Lower leg skin (tissue), 4 donors: ENCODE measurements at regions not wholly inside any gene's neighbourhood (a gene's known extent, or its start where the extent isn't known, plus 50 kb on each side); places are given as distances from the start of the nearest gene placed in this dataset.
"Not testable (repeated sequence)": the region's sequence is repeated elsewhere in the genome, so short reads cannot be mapped to it uniquely, and the experiment has no call there.

Source experiments
- DNase-seq, 2 donors: peaks; one replicate each; pipeline ENCODE4 v3.0.0-alpha.2; 2019; ENCODE audit warnings: low spot score in 2 of 2
- H3K4me3 ChIP-seq: fragments of 200-600 bp; sonication (generic); 2 replicates; pipeline ENCODE4 v1.5.1; 2017; ENCODE audit warnings: mild to moderate bottlenecking, low read depth; ENCODE audit not compliant: poor library complexity, severe bottlenecking
- CTCF ChIP-seq, 3 donors: fragments of 450-650 bp; IDR thresholded peaks; one replicate each; pipeline ENCODE4 v1.5.1; 2016; ENCODE audit warnings: antibody characterized with exemption in 3 of 3, mild to moderate bottlenecking in 3 of 3, moderate library complexity in 2 of 3
- POLR2A ChIP-seq, 2 donors: fragments of 450-650 bp; IDR thresholded peaks; one replicate each; pipeline ENCODE4 v1.6.1; 2016 to 2017; ENCODE audit warnings: antibody characterized with exemption in 2 of 2, mild to moderate bottlenecking in 1 of 2, moderate library complexity in 1 of 2
- WGBS, 2 donors: methylation state at CpG; one replicate each; pipeline ENCODE4 v1.1.5; 2018; 5-methylcytosine and 5-hydroxymethylcytosine counted together
- intact Hi-C: fragments of 100-400 bp; cut with DNase I; formaldehyde crosslinking; loops from one replicate; pipeline ENCODE4 v1.15.0; 2023; ENCODE audit warnings: low total_unique reads

DNA sequence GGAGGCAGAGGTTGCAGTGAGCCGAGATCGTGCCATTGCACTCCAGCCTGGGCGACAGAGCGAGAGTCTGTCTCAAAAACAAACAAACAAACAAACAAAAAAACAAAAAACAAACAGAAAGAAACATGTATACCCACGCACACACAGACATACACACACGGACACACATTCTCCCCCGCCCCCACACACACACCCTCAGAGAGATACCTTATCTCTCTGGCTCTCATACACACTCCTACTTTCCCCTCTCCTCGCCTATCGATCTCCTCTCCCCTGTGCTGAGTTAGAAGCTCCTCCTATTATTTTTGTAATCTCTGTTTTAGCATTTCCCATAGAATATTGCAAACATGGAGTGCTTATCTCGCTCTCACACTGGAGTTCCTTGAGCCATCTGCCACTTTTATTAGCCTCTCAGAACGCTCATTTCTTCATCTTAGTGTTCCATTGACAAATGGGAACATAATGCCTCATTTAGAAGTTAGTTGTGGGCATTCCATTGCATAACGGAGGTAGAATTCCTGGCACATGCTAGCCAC, 144.2 kb upstream of the CITED2 start:
- intact Hi-C loops: no loop called here
- WGBS, 2 donors: 80 to 86% methylated on average over 12 of the region's 12 CpGs
- H3K4me3 ChIP-seq: no peak overlapping the region
- no peak for DNase-seq
- TF ChIP-seq CTCF (IDR thresholded peaks at IDR 0.05) (no peak), POLR2A (IDR thresholded peaks at IDR 0.05) (no peak)

DNA sequence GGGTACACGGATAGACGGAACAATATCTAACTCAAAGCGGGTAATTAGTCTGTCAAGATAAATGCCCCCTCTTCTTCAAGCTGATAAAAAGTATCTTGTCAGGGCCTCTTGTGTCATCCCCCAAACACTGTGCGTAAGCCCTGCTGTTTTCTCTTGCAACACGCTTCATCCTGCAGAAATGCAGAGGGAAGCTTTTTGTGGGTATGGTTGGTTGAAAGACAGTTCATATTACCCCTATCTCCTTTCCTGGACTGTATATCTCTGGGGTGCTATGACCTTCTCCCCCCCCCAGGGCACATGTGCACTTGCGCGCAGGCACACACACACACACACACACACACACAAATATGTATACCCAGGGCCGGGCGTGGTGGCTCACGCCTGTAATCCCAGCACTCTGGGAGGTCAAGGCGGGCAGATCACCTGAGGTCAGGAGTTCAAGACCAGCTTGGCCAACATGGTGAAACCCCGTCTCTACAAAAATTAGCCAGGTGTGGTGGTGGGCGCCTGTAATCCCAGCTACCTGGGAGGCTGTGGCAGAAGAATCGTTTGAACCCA, 143.6 kb upstream of the CITED2 start:
- 85 to 87% methylated on average over 13 to 14 of the region's 14 CpGs for WGBS, 2 donors
- H3K4me3 ChIP-seq, intact Hi-C loops, DNase-seq: not testable (repeated sequence)

DNA sequence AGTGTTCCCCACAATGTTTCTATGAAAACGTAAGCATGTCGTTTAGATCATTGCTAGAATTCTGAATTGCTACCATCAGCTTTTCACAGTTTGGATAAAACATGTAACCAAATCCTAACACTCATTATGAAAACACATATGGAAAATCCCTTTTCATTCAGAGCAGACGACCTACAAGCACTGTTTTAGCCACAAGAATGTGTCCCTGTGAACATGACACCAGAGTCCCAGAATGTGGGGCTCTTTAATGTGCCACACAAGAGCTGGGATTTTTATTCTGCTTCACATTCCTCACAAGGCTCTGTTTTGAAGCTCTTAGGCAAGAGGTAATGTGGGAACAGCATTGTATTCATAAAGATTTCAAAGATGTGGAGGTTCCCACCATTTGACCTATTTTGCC, 141.1 kb upstream of the CITED2 start:
- H3K4me3 ChIP-seq: no peak overlapping the region
- intact Hi-C loops: no loop called here
- TF ChIP-seq POLR2A (IDR thresholded peaks at IDR 0.05) (no peak), CTCF (IDR thresholded peaks at IDR 0.05) (no peak)
- no peak for DNase-seq
- 66 to 73% methylated on average over 3 of the region's 3 CpGs for WGBS, 2 donors

GRCh38 chr6:139514819-139515218, 140.4 kb upstream of the CITED2 start:
- DNase-seq: no peak
- intact Hi-C loops: no loop called here
- WGBS, 2 donors: 68 to 77% methylated on average over 3 of the region's 3 CpGs
- TF ChIP-seq CTCF (IDR thresholded peaks at IDR 0.05): no peak
- TF ChIP-seq POLR2A (IDR thresholded peaks at IDR 0.05): no peak
- no peak overlapping the region for H3K4me3 ChIP-seq

DNA sequence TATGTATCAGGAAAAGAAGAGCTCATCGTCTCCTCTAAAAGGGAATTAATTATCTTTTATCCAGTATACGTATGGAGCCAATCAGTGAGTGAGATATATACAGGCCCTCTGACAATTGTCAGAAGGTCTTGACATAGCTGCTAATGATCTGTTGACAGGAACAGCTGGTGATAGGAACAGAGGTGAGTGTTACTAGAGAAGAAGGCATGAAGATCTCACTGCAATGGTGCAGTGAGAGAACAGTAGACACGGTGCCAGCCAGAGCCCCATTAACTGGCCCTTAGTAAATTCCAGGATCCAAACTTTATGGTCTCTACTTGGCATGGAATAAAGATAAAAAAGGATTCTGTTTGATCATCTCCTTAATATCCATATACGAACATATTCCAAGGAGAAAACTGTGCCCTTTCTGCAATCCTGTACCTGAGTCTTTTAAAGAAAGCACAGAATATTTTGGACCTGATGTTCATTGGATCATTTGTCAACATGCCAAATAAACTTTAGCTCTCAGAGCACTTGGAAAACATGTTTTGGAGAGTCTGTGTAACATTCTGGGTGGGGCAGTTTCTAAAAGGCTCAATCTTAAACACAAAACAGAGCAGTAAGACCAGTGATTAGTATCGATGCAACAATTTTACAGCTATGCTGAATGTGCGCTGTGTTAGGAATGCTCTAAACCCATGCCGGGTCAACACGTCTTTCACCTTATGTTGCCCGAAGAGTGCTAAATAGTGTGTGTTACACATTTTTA, 135.8 kb upstream of the CITED2 start:
- WGBS, 2 donors: 50 to 52% methylated on average over 9 of the region's 9 CpGs
- TF ChIP-seq POLR2A (IDR thresholded peaks at IDR 0.05): no peak
- TF ChIP-seq CTCF (IDR thresholded peaks at IDR 0.05): no peak

DNA sequence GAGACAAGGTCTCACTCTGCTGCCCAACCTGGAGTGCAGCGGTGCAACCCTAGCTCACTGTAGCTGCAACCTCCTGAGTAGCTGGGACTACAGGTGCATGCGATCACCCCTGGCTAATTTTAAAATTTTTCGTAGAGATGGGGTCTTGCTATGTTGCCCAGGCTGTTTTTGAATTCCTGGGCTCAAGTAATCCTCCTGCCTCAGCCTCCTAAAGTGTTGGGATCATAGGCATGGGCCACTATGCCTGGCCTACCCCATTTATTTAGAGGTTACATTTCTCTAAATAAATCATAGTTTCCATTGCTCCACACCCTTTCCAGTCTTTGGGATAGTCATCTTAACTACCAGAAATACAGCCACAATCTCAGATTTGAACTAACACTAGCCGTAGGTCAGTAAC, 134.7 kb upstream of the CITED2 start:
- WGBS, 2 donors: 91% methylated on average over 4 of the region's 4 CpGs
- no peak for TF ChIP-seq CTCF (IDR thresholded peaks at IDR 0.05)
- TF ChIP-seq POLR2A (IDR thresholded peaks at IDR 0.05): no peak
- no peak for DNase-seq

More for the DNA sequence above, 135.8 kb upstream of the CITED2 start:
- no peak overlapping the region for H3K4me3 ChIP-seq
- intact Hi-C loops: no loop called here
- no peak for DNase-seq

More for the DNA sequence above, 134.7 kb upstream of the CITED2 start:
- no peak overlapping the region for H3K4me3 ChIP-seq
- intact Hi-C loops: no loop called here
